Liver (tissue), 8 donors: ENCODE measurements at regions not wholly inside any gene's neighbourhood (a gene's known extent, or its start where the extent isn't known, plus 50 kb on each side); places are given as distances from the start of the nearest gene placed in this dataset.
"Not testable (repeated sequence)": the region's sequence is repeated elsewhere in the genome, so short reads cannot be mapped to it uniquely, and the experiment has no call there.

Experiments used
- DNase-seq: peaks from one replicate; pipeline ENCODE4 v3.0.0-alpha.2; 2017; ENCODE audit warnings: low spot score
- H3K27ac ChIP-seq, 2 donors: one replicate each; pipeline ENCODE4 v1.7.0; 2013; ENCODE audit warnings: inconsistent platforms in 2 of 2, low read length in 2 of 2, control low read depth in 1 of 2, low read depth in 1 of 2, mild to moderate bottlenecking in 1 of 2
- H3K27me3 ChIP-seq, 4 donors: one replicate each; pipeline versions ENCODE4 v1.6.1 to v1.7.0; 2013; ENCODE audit warnings: low read length in 3 of 4, inconsistent platforms in 1 of 4, mild to moderate bottlenecking in 1 of 4, moderate library complexity in 1 of 4; ENCODE audit not compliant: control insufficient read depth in 4 of 4, insufficient read depth in 4 of 4
- H3K36me3 ChIP-seq, 4 donors: one replicate each; pipeline versions ENCODE4 v1.6.1 to v1.7.0; 2013; ENCODE audit warnings: low read length in 3 of 4, mild to moderate bottlenecking in 3 of 4, low read depth in 1 of 4, moderate library complexity in 1 of 4; ENCODE audit not compliant: control insufficient read depth in 4 of 4, insufficient read depth in 3 of 4
- H3K4me1 ChIP-seq, 4 donors: one replicate each; pipeline versions ENCODE4 v1.6.1 to v1.7.0; 2013; ENCODE audit warnings: low read length in 3 of 4, mild to moderate bottlenecking in 3 of 4, moderate library complexity in 1 of 4; ENCODE audit not compliant: control insufficient read depth in 4 of 4, insufficient read depth in 4 of 4
- H3K4me3 ChIP-seq, 3 donors: one replicate each; pipeline versions ENCODE4 v1.6.1 to v1.7.0; 2013; ENCODE audit warnings: low read length in 3 of 3, control low read depth in 1 of 3, low read depth in 1 of 3, mild to moderate bottlenecking in 1 of 3
- H3K9ac ChIP-seq, 2 donors: one replicate each; pipeline ENCODE4 v1.7.0; 2013; ENCODE audit warnings: low read length in 2 of 2, mild to moderate bottlenecking in 2 of 2, moderate library complexity in 2 of 2, control low read depth in 1 of 2, low read depth in 1 of 2
- H3K9me3 ChIP-seq, 4 donors: one replicate each; pipeline versions ENCODE4 v1.6.1 to v1.7.0; 2013; ENCODE audit warnings: low read length in 3 of 4; ENCODE audit not compliant: control insufficient read depth in 4 of 4
- EGR1 ChIP-seq, 2 donors: IDR thresholded peaks; 2 replicates each; pipeline ENCODE4 v1.6.1; 2016 to 2018; ENCODE audit warnings: antibody characterized with exemption in 2 of 2, low read depth in 2 of 2
- FOXA1 ChIP-seq: IDR thresholded peaks from 2 replicates; pipeline ENCODE4 v1.6.1; 2016; ENCODE audit warnings: antibody characterized with exemption
- GABPA ChIP-seq, 2 donors: IDR thresholded peaks in 1 of 2; conservative IDR thresholded peaks in 1 of 2; 2 replicates each; pipeline ENCODE4 v1.6.1; 2016; ENCODE audit warnings: antibody characterized with exemption in 2 of 2, mild to moderate bottlenecking in 1 of 2, moderate library complexity in 1 of 2
- HNF4A ChIP-seq, 2 donors: conservative IDR thresholded peaks; 2 replicates each; pipeline ENCODE4 v1.6.1; 2016; ENCODE audit warnings: antibody characterized with exemption in 2 of 2, mild to moderate bottlenecking in 2 of 2
- HNF4G ChIP-seq: IDR thresholded peaks from 2 replicates; pipeline ENCODE4 v1.6.1; 2016; ENCODE audit warnings: antibody characterized with exemption
- JUND ChIP-seq, 2 donors: IDR thresholded peaks; 2 replicates each; pipeline ENCODE4 v1.6.1; 2016; ENCODE audit warnings: antibody characterized with exemption in 2 of 2
- NR2F2 ChIP-seq: IDR thresholded peaks from 2 replicates; pipeline ENCODE4 v1.6.1; 2016; ENCODE audit warnings: antibody characterized with exemption
- RAD21 ChIP-seq, 2 donors: IDR thresholded peaks; 2 replicates each; pipeline ENCODE4 v1.6.1; 2016; ENCODE audit warnings: antibody characterized with exemption in 2 of 2, mild to moderate bottlenecking in 2 of 2
- RXRA ChIP-seq, 2 donors: IDR thresholded peaks; 2 replicates each; pipeline ENCODE4 v1.6.1; 2017 to 2018; ENCODE audit warnings: antibody characterized with exemption in 2 of 2, mild to moderate bottlenecking in 1 of 2
- SP1 ChIP-seq: IDR thresholded peaks from 2 replicates; pipeline ENCODE4 v1.6.1; 2018; ENCODE audit warnings: antibody characterized with exemption, mild to moderate bottlenecking
- TAF1 ChIP-seq: conservative IDR thresholded peaks from 2 replicates; pipeline ENCODE4 v1.6.1; 2016; ENCODE audit warnings: antibody characterized with exemption, mild to moderate bottlenecking
- YY1 ChIP-seq: IDR thresholded peaks from 2 replicates; pipeline ENCODE4 v1.6.1; 2016; ENCODE audit warnings: antibody characterized with exemption, mild to moderate bottlenecking
- WGBS: extraction: QIAGEN DNeasy Blood & Tissue Kit; methylation state at CpG from one replicate; pipeline ENCODE4 v1.1.7; 2013; 5-methylcytosine and 5-hydroxymethylcytosine counted together
- TF ChIP-seq, protein P1 (sequence below): IDR thresholded peaks from 2 replicates; pipeline ENCODE4 v1.6.1; 2016; ENCODE audit warnings: antibody characterized with exemption
- TF ChIP-seq, protein P2 (sequence below): IDR thresholded peaks from 2 replicates; pipeline ENCODE4 v1.6.1; 2016; ENCODE audit warnings: antibody characterized with exemption
- TF ChIP-seq, protein P3 (sequence below): IDR thresholded peaks from 2 replicates; pipeline ENCODE4 v1.6.1; 2016; ENCODE audit warnings: antibody characterized with exemption
- TF ChIP-seq, protein P4 (sequence below): fragments of 150-350 bp; IDR thresholded peaks from 2 replicates; pipeline ENCODE4 v1.5.1; 2017; ENCODE audit warnings: improper control_type of control experiment, low read depth, low read length; ENCODE audit not compliant: missing input control
- TF ChIP-seq, protein P5 (sequence below): IDR thresholded peaks from 2 replicates; pipeline ENCODE4 v1.6.1; 2016; ENCODE audit warnings: antibody characterized with exemption, mild to moderate bottlenecking
- donor health status: healthy.
- donor health status: healthy.
- donor health status: healthy.
- donor health status: healthy.
- donor health status: healthy.

DNA sequence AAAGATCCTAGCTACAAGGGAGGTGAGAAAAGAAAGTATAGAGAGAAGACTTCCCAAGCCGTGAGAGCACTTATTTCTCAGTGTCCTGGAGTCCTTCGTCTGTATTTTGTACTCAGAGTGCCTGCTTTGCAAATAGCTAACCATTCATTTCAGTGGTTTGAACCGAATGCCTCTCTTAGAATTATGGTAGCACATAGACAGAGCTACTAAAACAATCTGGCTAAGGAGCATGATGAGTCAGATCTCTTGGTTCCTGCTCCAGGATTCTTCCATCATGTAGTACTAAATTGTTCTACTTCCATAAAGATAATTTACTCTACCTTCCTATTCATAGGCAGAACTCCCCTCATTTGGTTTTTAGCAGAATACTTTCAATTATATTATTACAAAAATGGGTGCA lies 946.6 kb downstream of the STIM2 start:
- Histone ChIP-seq H3K27ac (no peak overlapping the region), H3K27me3 (peaks cover 0 to 6% (median 0%) of the 10 kb centered on the region in 4 donors), H3K9me3 (no peaks in the 10 kb centered on the region), H3K36me3 (no peaks in the 10 kb centered on the region), H3K4me1 (no peaks in the 10 kb centered on the region), H3K4me3 (no peak overlapping the region), H3K9ac (no peak overlapping the region)
- WGBS = 55% methylated on average over 3 of the region's 3 CpGs
- no peak for DNase-seq
- TF ChIP-seq NR2F2 (no peak), HNF4G (no peak), TAF1 (no peak), FOXA1 (no peak), SP1 (no peak)
- TF ChIP-seq, protein P1, sequence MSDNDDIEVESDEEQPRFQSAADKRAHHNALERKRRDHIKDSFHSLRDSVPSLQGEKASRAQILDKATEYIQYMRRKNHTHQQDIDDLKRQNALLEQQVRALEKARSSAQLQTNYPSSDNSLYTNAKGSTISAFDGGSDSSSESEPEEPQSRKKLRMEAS = no peak
- TF ChIP-seq, protein P2, sequence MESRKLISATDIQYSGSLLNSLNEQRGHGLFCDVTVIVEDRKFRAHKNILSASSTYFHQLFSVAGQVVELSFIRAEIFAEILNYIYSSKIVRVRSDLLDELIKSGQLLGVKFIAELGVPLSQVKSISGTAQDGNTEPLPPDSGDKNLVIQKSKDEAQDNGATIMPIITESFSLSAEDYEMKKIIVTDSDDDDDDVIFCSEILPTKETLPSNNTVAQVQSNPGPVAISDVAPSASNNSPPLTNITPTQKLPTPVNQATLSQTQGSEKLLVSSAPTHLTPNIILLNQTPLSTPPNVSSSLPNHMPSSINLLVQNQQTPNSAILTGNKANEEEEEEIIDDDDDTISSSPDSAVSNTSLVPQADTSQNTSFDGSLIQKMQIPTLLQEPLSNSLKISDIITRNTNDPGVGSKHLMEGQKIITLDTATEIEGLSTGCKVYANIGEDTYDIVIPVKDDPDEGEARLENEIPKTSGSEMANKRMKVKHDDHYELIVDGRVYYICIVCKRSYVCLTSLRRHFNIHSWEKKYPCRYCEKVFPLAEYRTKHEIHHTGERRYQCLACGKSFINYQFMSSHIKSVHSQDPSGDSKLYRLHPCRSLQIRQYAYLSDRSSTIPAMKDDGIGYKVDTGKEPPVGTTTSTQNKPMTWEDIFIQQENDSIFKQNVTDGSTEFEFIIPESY = no peak

DNA sequence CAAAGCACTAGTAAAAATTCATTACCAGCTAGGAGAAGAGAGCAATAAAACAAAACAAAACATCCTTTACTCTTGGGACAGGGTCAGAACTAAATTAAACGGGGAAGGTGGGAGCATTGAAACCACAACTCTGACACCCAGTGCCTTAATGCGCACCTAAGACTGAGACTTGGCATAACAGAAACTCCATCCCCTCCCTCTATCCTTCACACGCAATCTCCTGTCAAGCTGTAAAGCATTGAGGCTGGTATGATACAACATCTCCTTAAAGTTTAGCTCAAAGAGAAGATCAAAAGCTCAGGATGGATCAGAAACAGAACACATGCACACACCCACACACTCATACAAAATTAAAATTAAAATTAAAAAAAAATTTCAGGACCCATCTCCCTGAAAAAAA lies 951.3 kb downstream of the STIM2 start:
- H3K9me3 ChIP-seq = no peaks in the 10 kb centered on the region
- H3K27ac ChIP-seq = no peak overlapping the region
- peaks cover 0 to 3% (median 1%) of the 10 kb centered on the region in 4 donors for H3K27me3 ChIP-seq
- H3K4me3 ChIP-seq = no peak overlapping the region
- no peak overlapping the region for H3K9ac ChIP-seq
- no peaks in the 10 kb centered on the region for H3K36me3 ChIP-seq
- TF ChIP-seq, protein P3, sequence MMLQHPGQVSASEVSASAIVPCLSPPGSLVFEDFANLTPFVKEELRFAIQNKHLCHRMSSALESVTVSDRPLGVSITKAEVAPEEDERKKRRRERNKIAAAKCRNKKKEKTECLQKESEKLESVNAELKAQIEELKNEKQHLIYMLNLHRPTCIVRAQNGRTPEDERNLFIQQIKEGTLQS = no peak
- TF ChIP-seq HNF4A (conservative IDR thresholded peaks at IDR 0.05) (no peak), HNF4G (no peak), EGR1 (IDR thresholded peaks at IDR 0.05; ENCODE audit: low read depth in 2 of 2) (no peak), YY1 (no peak), JUND (IDR thresholded peaks at IDR 0.05) (no peak), RAD21 (IDR thresholded peaks at IDR 0.05) (no peak), RXRA (IDR thresholded peaks at IDR 0.05) (no peak), TAF1 (no peak), FOXA1 (no peak), GABPA (IDR thresholded peaks at IDR 0.05 in 1 of 2, conservative IDR thresholded peaks at IDR 0.05 in 1 of 2) (no peak), NR2F2 (no peak), SP1 (no peak)
- TF ChIP-seq, protein P4, sequence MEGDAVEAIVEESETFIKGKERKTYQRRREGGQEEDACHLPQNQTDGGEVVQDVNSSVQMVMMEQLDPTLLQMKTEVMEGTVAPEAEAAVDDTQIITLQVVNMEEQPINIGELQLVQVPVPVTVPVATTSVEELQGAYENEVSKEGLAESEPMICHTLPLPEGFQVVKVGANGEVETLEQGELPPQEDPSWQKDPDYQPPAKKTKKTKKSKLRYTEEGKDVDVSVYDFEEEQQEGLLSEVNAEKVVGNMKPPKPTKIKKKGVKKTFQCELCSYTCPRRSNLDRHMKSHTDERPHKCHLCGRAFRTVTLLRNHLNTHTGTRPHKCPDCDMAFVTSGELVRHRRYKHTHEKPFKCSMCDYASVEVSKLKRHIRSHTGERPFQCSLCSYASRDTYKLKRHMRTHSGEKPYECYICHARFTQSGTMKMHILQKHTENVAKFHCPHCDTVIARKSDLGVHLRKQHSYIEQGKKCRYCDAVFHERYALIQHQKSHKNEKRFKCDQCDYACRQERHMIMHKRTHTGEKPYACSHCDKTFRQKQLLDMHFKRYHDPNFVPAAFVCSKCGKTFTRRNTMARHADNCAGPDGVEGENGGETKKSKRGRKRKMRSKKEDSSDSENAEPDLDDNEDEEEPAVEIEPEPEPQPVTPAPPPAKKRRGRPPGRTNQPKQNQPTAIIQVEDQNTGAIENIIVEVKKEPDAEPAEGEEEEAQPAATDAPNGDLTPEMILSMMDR = no peak
- TF ChIP-seq, protein P2 = no peak
- TF ChIP-seq, protein P1 = no peak
- TF ChIP-seq, protein P5, sequence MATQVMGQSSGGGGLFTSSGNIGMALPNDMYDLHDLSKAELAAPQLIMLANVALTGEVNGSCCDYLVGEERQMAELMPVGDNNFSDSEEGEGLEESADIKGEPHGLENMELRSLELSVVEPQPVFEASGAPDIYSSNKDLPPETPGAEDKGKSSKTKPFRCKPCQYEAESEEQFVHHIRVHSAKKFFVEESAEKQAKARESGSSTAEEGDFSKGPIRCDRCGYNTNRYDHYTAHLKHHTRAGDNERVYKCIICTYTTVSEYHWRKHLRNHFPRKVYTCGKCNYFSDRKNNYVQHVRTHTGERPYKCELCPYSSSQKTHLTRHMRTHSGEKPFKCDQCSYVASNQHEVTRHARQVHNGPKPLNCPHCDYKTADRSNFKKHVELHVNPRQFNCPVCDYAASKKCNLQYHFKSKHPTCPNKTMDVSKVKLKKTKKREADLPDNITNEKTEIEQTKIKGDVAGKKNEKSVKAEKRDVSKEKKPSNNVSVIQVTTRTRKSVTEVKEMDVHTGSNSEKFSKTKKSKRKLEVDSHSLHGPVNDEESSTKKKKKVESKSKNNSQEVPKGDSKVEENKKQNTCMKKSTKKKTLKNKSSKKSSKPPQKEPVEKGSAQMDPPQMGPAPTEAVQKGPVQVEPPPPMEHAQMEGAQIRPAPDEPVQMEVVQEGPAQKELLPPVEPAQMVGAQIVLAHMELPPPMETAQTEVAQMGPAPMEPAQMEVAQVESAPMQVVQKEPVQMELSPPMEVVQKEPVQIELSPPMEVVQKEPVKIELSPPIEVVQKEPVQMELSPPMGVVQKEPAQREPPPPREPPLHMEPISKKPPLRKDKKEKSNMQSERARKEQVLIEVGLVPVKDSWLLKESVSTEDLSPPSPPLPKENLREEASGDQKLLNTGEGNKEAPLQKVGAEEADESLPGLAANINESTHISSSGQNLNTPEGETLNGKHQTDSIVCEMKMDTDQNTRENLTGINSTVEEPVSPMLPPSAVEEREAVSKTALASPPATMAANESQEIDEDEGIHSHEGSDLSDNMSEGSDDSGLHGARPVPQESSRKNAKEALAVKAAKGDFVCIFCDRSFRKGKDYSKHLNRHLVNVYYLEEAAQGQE = no peak
- DNase-seq = no peak
- WGBS = 85% methylated on average over 3 of the region's 3 CpGs
- no peaks in the 10 kb centered on the region for H3K4me1 ChIP-seq

DNA sequence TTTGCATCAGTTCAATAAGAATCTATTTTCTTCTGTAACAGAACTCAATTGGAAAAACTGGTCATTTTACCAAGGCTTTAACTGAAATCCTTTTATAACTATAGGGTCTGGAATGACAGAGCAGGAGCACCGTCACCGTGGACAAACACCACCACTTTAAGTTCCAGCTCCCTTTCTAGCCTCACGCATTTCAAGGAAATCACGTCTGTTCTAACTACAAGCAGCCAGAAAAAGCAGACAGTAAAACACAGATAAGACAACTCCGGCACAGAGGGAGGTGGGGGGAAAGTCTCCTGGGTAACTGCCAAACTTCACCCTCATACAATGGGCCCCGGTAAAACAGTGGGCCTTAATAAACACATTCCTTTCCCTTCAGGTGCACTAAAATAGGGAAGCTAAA lies 952.6 kb downstream of the STIM2 start:
- not testable (repeated sequence) for H3K27me3 ChIP-seq, H3K9ac ChIP-seq, H3K9me3 ChIP-seq, H3K4me3 ChIP-seq, H3K4me1 ChIP-seq, DNase-seq, H3K36me3 ChIP-seq, H3K27ac ChIP-seq
- WGBS = 35% methylated on average over 6 of the region's 6 CpGs
